ENCODE measurements at regions not wholly inside any gene's neighbourhood (a gene's known extent, or its start where the extent isn't known, plus 50 kb on each side); places are given as distances from the start of the nearest gene placed in this dataset.

DNA sequence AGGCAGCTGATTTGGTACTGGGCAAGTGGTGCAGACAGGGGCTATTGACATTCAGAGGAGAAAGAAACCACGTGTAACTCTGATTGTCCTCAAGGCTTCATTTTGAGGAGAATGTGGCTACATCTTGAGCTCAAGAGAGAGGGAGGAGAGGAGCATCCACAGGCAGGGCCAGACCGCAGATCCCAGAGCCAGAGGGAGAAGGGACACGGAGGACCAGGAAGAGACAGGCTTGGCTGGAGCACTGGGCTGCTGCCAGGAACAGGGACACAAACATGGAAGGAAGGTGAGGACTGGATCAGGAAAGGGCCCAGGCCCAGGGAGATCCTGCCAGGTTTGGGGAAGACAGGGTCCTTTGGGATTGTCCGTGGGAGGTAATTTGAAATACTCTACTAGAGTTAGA lies 158.3 kb downstream of the GPAM start:
- no peaks in the 10 kb centered on the region for H4K20me1 ChIP-seq (replicated peaks; ENCODE audit: insufficient read depth)
- H3K36me3 Mint-ChIP-seq (ENCODE audit: low read depth): no peaks in the 10 kb centered on the region
- no peaks in the 10 kb centered on the region for H3K4me1 ChIP-seq (ENCODE audit: insufficient read depth)
- no peak overlapping the region for H3K4me3 ChIP-seq
- TF ChIP-seq, protein P1, sequence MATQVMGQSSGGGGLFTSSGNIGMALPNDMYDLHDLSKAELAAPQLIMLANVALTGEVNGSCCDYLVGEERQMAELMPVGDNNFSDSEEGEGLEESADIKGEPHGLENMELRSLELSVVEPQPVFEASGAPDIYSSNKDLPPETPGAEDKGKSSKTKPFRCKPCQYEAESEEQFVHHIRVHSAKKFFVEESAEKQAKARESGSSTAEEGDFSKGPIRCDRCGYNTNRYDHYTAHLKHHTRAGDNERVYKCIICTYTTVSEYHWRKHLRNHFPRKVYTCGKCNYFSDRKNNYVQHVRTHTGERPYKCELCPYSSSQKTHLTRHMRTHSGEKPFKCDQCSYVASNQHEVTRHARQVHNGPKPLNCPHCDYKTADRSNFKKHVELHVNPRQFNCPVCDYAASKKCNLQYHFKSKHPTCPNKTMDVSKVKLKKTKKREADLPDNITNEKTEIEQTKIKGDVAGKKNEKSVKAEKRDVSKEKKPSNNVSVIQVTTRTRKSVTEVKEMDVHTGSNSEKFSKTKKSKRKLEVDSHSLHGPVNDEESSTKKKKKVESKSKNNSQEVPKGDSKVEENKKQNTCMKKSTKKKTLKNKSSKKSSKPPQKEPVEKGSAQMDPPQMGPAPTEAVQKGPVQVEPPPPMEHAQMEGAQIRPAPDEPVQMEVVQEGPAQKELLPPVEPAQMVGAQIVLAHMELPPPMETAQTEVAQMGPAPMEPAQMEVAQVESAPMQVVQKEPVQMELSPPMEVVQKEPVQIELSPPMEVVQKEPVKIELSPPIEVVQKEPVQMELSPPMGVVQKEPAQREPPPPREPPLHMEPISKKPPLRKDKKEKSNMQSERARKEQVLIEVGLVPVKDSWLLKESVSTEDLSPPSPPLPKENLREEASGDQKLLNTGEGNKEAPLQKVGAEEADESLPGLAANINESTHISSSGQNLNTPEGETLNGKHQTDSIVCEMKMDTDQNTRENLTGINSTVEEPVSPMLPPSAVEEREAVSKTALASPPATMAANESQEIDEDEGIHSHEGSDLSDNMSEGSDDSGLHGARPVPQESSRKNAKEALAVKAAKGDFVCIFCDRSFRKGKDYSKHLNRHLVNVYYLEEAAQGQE (IDR thresholded peaks at IDR 0.05; ENCODE audit: unreplicated experiment): no peak
- no peak for TF ChIP-seq CREB1 (CRISPR knock-in tag; IDR thresholded peaks at IDR 0.05; ENCODE audit: low read depth)
- TF ChIP-seq NANOG (IDR thresholded peaks at IDR 0.05; ENCODE audit: borderline replicate concordance): no peak
- TF ChIP-seq STAT1 (IDR thresholded peaks at IDR 0.05; ENCODE audit: unreplicated experiment): no peak
- TF ChIP-seq JUNB (IDR thresholded peaks at IDR 0.05; ENCODE audit: unreplicated experiment): no peak
- TF ChIP-seq EZH2phosphoT487 (IDR thresholded peaks at IDR 0.05; ENCODE audit: unreplicated experiment): no peak
- no peak for TF ChIP-seq POLR2AphosphoS5 (IDR thresholded peaks at IDR 0.05; ENCODE audit: low read depth)
- TF ChIP-seq, protein P2, sequence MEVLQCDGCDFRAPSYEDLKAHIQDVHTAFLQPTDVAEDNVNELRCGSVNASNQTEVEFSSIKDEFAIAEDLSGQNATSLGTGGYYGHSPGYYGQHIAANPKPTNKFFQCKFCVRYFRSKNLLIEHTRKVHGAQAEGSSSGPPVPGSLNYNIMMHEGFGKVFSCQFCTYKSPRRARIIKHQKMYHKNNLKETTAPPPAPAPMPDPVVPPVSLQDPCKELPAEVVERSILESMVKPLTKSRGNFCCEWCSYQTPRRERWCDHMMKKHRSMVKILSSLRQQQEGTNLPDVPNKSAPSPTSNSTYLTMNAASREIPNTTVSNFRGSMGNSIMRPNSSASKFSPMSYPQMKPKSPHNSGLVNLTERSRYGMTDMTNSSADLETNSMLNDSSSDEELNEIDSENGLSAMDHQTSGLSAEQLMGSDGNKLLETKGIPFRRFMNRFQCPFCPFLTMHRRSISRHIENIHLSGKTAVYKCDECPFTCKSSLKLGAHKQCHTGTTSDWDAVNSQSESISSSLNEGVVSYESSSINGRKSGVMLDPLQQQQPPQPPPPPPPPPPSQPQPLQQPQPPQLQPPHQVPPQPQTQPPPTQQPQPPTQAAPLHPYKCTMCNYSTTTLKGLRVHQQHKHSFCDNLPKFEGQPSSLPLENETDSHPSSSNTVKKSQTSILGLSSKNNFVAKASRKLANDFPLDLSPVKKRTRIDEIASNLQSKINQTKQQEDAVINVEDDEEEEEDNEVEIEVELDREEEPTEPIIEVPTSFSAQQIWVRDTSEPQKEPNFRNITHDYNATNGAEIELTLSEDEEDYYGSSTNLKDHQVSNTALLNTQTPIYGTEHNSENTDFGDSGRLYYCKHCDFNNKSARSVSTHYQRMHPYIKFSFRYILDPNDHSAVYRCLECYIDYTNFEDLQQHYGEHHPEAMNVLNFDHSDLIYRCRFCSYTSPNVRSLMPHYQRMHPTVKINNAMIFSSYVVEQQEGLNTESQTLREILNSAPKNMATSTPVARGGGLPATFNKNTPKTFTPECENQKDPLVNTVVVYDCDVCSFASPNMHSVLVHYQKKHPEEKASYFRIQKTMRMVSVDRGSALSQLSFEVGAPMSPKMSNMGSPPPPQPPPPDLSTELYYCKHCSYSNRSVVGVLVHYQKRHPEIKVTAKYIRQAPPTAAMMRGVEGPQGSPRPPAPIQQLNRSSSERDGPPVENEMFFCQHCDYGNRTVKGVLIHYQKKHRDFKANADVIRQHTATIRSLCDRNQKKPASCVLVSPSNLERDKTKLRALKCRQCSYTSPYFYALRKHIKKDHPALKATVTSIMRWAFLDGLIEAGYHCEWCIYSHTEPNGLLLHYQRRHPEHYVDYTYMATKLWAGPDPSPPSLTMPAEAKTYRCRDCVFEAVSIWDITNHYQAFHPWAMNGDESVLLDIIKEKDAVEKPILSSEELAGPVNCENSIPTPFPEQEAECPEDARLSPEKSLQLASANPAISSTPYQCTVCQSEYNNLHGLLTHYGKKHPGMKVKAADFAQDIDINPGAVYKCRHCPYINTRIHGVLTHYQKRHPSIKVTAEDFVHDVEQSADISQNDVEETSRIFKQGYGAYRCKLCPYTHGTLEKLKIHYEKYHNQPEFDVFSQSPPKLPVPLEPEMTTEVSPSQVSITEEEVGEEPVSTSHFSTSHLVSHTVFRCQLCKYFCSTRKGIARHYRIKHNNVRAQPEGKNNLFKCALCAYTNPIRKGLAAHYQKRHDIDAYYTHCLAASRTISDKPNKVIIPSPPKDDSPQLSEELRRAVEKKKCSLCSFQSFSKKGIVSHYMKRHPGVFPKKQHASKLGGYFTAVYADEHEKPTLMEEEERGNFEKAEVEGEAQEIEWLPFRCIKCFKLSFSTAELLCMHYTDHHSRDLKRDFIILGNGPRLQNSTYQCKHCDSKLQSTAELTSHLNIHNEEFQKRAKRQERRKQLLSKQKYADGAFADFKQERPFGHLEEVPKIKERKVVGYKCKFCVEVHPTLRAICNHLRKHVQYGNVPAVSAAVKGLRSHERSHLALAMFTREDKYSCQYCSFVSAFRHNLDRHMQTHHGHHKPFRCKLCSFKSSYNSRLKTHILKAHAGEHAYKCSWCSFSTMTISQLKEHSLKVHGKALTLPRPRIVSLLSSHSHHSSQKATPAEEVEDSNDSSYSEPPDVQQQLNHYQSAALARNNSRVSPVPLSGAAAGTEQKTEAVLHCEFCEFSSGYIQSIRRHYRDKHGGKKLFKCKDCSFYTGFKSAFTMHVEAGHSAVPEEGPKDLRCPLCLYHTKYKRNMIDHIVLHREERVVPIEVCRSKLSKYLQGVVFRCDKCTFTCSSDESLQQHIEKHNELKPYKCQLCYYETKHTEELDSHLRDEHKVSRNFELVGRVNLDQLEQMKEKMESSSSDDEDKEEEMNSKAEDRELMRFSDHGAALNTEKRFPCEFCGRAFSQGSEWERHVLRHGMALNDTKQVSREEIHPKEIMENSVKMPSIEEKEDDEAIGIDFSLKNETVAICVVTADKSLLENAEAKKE (CRISPR knock-in tag; IDR thresholded peaks at IDR 0.05): no peak
- TF ChIP-seq, protein P3, sequence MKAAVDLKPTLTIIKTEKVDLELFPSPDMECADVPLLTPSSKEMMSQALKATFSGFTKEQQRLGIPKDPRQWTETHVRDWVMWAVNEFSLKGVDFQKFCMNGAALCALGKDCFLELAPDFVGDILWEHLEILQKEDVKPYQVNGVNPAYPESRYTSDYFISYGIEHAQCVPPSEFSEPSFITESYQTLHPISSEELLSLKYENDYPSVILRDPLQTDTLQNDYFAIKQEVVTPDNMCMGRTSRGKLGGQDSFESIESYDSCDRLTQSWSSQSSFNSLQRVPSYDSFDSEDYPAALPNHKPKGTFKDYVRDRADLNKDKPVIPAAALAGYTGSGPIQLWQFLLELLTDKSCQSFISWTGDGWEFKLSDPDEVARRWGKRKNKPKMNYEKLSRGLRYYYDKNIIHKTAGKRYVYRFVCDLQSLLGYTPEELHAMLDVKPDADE (IDR thresholded peaks at IDR 0.05): no peak
- no peak for TF ChIP-seq ZNF331 (CRISPR knock-in tag; IDR thresholded peaks at IDR 0.05; ENCODE audit: low read depth)
- TF ChIP-seq, protein P4, sequence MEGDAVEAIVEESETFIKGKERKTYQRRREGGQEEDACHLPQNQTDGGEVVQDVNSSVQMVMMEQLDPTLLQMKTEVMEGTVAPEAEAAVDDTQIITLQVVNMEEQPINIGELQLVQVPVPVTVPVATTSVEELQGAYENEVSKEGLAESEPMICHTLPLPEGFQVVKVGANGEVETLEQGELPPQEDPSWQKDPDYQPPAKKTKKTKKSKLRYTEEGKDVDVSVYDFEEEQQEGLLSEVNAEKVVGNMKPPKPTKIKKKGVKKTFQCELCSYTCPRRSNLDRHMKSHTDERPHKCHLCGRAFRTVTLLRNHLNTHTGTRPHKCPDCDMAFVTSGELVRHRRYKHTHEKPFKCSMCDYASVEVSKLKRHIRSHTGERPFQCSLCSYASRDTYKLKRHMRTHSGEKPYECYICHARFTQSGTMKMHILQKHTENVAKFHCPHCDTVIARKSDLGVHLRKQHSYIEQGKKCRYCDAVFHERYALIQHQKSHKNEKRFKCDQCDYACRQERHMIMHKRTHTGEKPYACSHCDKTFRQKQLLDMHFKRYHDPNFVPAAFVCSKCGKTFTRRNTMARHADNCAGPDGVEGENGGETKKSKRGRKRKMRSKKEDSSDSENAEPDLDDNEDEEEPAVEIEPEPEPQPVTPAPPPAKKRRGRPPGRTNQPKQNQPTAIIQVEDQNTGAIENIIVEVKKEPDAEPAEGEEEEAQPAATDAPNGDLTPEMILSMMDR (conservative IDR thresholded peaks at IDR 0.05; ENCODE audit: low read depth in 2 of 2): no peak
- no peak for TF ChIP-seq EZH2 (IDR thresholded peaks at IDR 0.05; ENCODE audit: low read depth, unreplicated experiment)
- TF ChIP-seq ZNF114 (CRISPR knock-in tag; IDR thresholded peaks at IDR 0.05): no peak
- no peaks in the 10 kb centered on the region for H3K79me2 ChIP-seq (replicated peaks; ENCODE audit: insufficient read depth)
- H3K4me1 Mint-ChIP-seq: no peaks in the 10 kb centered on the region
- H3K27ac Mint-ChIP-seq: no peak overlapping the region
- H3K27me3 ChIP-seq (ENCODE audit: insufficient read depth): no peaks in the 10 kb centered on the region
- no peak overlapping the region for H3K4me3 Mint-ChIP-seq
- no peak overlapping the region for H2AFZ ChIP-seq
- DNase-seq (ENCODE audit: low spot score): no peak
- H3F3A ChIP-seq (replicated peaks; ENCODE audit: low read depth): no peaks in the 10 kb centered on the region
- peaks cover 10% of the 10 kb centered on the region; the same call in 2 of the 3 replicates for H3K9me3 Mint-ChIP-seq
- ATAC-seq: no peak
- H3K27me3 Mint-ChIP-seq (ENCODE audit: insufficient read depth, low read depth, poor library complexity): no peaks in the 10 kb centered on the region
- H3K36me3 ChIP-seq (ENCODE audit: insufficient read depth): no peaks in the 10 kb centered on the region
- peaks cover 5% of the 10 kb centered on the region; the same call in 1 of the 2 replicates for H3K9me2 ChIP-seq (ENCODE audit: insufficient read depth)
- no peak overlapping the region for H3K27ac ChIP-seq (ENCODE audit: low read depth)
- H3K4me2 ChIP-seq: no peak overlapping the region
